GM18499 (cell line): ENCODE measurements at regions not wholly inside any gene's neighbourhood (a gene's known extent, or its start where the extent isn't known, plus 50 kb on each side); places are given as distances from the start of the nearest gene placed in this dataset.

ENCODE experiments used
- ATAC-seq: cut with Tn5 transposase; IDR thresholded peaks from one replicate; pipeline ENCODE4 v1.9.1; 2021; ENCODE audit warnings: moderate number of reproducible peaks; ENCODE audit not compliant: insufficient read depth, unreplicated experiment

GRCh38 chr15:96414875-96415274 is 84.4 kb downstream of the NR2F2 start:
- no peak for ATAC-seq

GRCh38 chr15:96415513-96416217 is 85.2 kb downstream of the NR2F2 start:
- ATAC-seq, result no peak

- no peak for ATAC-seq
Measured at GRCh38 chr15:96416218-96416933, 85.9 kb downstream of the NR2F2 start.

- no peak for ATAC-seq
Measured at GRCh38 chr15:96416934-96417759, 86.6 kb downstream of the NR2F2 start.

- ATAC-seq, result no peak
Measured at GRCh38 chr15:96417760-96418130, 87.2 kb downstream of the NR2F2 start.

GRCh38 chr15:96418146-96418545 is 87.6 kb downstream of the NR2F2 start:
- no peak for ATAC-seq

- ATAC-seq, result no peak
Measured at GRCh38 chr15:96421178-96421601, 90.7 kb downstream of the NR2F2 start.

GRCh38 chr15:96422125-96422524 is 91.6 kb downstream of the NR2F2 start:
- no peak for ATAC-seq

- ATAC-seq, result no peak
Measured at GRCh38 chr15:96424674-96425073, 94.2 kb downstream of the NR2F2 start.

GRCh38 chr15:96428742-96429141 is 98.2 kb downstream of the NR2F2 start:
- ATAC-seq, result no peak

- no peak for ATAC-seq
Measured at GRCh38 chr15:96431786-96432185, 101.3 kb downstream of the NR2F2 start.

- ATAC-seq, result no peak
Measured at GRCh38 chr15:96435022-96435421, 104.5 kb downstream of the NR2F2 start.

GRCh38 chr15:96435841-96436240 is 105.3 kb downstream of the NR2F2 start:
- no peak for ATAC-seq

GRCh38 chr15:96440978-96441377 is 110.5 kb downstream of the NR2F2 start:
- no peak for ATAC-seq

- ATAC-seq, result no peak
Measured at GRCh38 chr15:96442076-96442475, 111.6 kb downstream of the NR2F2 start.

- no peak for ATAC-seq
Measured at GRCh38 chr15:96444865-96445264, 114.4 kb downstream of the NR2F2 start.

GRCh38 chr15:96448923-96449322 is 118.4 kb downstream of the NR2F2 start:
- ATAC-seq, result no peak

- ATAC-seq, result no peak
Measured at GRCh38 chr15:96457841-96458240, 127.3 kb downstream of the NR2F2 start.

GRCh38 chr15:96460106-96460505 is 129.6 kb downstream of the NR2F2 start:
- no peak for ATAC-seq

- no peak for ATAC-seq
Measured at GRCh38 chr15:96462768-96463750, 132.6 kb downstream of the NR2F2 start.
